WTC11 (cell line): ENCODE measurements at regions not wholly inside any gene's neighbourhood (a gene's known extent, or its start where the extent isn't known, plus 50 kb on each side); places are given as distances from the start of the nearest gene placed in this dataset.

ENCODE experiments used
- CREM ChIP-seq: sonication (generic); formaldehyde crosslinking; IDR thresholded peaks from 2 replicates; pipeline ENCODE4 v1.8.1; 2022; ENCODE audit warnings: mild to moderate bottlenecking, missing genetic modification reagents, moderate library complexity
- CTCF ChIP-seq: fragments of 200-600 bp; IDR thresholded peaks from 2 replicates; pipeline ENCODE4 v1.8.0; 2022; ENCODE audit warnings: antibody characterized with exemption
- ESRRA ChIP-seq: sonication (generic); formaldehyde crosslinking; IDR thresholded peaks from 2 replicates; pipeline ENCODE4 v1.8.1; 2022; ENCODE audit warnings: mild to moderate bottlenecking, missing genetic modification reagents, borderline replicate concordance
- FOXJ3 ChIP-seq: sonication (generic); formaldehyde crosslinking; IDR thresholded peaks from 2 replicates; pipeline ENCODE4 v1.9.0; 2021; ENCODE audit warnings: missing genetic modification reagents, mild to moderate bottlenecking, borderline replicate concordance
- SMAD3 ChIP-seq: sonication (generic); formaldehyde crosslinking; IDR thresholded peaks from 2 replicates; pipeline ENCODE4 v1.8.0; 2022; ENCODE audit warnings: missing genetic modification reagents, mild to moderate bottlenecking, borderline replicate concordance
- ZNF121 ChIP-seq: sonication (generic); formaldehyde crosslinking; IDR thresholded peaks from 2 replicates; pipeline ENCODE4 v1.8.0; 2023; ENCODE audit warnings: missing genetic modification reagents
- ZNF138 ChIP-seq: sonication (generic); formaldehyde crosslinking; conservative IDR thresholded peaks from 2 replicates; pipeline ENCODE4 v1.8.1; 2022; ENCODE audit warnings: mild to moderate bottlenecking, moderate library complexity, missing genetic modification reagents
- ZNF281 ChIP-seq: sonication (generic); formaldehyde crosslinking; IDR thresholded peaks from 2 replicates; pipeline ENCODE4 v1.8.0; 2023; ENCODE audit warnings: mild to moderate bottlenecking, missing genetic modification reagents
- ZNF512 ChIP-seq: sonication (generic); formaldehyde crosslinking; IDR thresholded peaks from 2 replicates; pipeline ENCODE4 v1.8.1; 2022; ENCODE audit warnings: missing genetic modification reagents, borderline replicate concordance
- TF ChIP-seq, protein P1 (sequence below): sonication (generic); formaldehyde crosslinking; IDR thresholded peaks from 2 replicates; pipeline ENCODE4 v1.8.0; 2022; ENCODE audit warnings: missing genetic modification reagents
- TF ChIP-seq, protein P2 (sequence below): fragments of 250-450 bp; sonication (Bioruptor Pico); IDR thresholded peaks from 2 replicates; pipeline ENCODE4 v1.9.0; 2021; ENCODE audit warnings: moderate library complexity, mild to moderate bottlenecking, inconsistent platforms, borderline replicate concordance
- TF ChIP-seq, protein P3 (sequence below): sonication (generic); formaldehyde crosslinking; IDR thresholded peaks from 2 replicates; pipeline ENCODE4 v1.8.1; 2022; ENCODE audit warnings: mild to moderate bottlenecking, moderate library complexity, missing genetic modification reagents

DNA sequence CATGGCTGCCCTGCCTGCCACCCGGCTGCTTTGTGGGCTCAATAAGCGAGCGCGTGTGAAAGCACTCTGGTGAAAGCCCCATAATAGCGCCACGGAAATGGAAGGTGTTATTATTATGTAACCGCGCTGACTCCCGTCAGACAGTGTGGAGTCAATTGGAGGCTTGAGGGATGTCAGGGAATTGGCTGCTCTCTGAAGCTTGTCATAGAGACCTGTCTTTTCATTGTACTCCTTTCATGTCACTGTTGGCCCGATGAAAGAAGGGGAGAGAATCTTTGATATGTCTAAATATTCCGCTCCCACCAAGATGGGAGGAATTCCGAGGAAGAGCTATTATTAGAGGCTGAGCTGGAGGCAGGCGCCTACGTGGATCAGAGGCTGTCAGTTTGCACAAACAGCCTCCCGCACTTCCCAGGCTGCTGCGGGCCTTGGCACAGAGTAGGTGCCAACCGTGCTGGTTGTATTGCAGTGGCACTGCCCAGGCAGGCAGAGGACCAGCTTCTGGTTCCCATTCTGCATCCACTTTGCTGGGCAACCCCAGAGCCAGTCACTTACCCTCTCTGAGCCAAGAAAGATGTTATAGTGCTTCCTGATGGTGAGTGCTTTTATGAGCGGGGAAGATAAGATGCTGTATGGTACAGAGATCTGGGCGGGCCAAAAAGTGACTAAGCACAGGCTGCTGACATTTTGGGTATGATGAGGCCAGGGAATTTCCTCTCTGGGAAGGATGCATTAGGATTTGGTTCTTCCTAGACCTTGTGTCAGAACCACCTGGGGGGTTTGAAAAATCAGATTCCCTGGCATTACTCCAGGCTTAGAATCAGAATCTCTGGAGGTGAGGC lies 151.4 kb downstream of the RPS24 start:
- TF ChIP-seq CTCF (no peak), ZNF512 (CRISPR knock-in tag) (no peak), ESRRA (CRISPR knock-in tag) (no peak), ZNF281 (CRISPR knock-in tag) (no peak), FOXJ3 (CRISPR knock-in tag) (no peak), CREM (CRISPR knock-in tag) (no peak), ZNF121 (CRISPR knock-in tag) (no peak), SMAD3 (no peak), ZNF138 (CRISPR knock-in tag) (no peak)
- TF ChIP-seq, protein P1, sequence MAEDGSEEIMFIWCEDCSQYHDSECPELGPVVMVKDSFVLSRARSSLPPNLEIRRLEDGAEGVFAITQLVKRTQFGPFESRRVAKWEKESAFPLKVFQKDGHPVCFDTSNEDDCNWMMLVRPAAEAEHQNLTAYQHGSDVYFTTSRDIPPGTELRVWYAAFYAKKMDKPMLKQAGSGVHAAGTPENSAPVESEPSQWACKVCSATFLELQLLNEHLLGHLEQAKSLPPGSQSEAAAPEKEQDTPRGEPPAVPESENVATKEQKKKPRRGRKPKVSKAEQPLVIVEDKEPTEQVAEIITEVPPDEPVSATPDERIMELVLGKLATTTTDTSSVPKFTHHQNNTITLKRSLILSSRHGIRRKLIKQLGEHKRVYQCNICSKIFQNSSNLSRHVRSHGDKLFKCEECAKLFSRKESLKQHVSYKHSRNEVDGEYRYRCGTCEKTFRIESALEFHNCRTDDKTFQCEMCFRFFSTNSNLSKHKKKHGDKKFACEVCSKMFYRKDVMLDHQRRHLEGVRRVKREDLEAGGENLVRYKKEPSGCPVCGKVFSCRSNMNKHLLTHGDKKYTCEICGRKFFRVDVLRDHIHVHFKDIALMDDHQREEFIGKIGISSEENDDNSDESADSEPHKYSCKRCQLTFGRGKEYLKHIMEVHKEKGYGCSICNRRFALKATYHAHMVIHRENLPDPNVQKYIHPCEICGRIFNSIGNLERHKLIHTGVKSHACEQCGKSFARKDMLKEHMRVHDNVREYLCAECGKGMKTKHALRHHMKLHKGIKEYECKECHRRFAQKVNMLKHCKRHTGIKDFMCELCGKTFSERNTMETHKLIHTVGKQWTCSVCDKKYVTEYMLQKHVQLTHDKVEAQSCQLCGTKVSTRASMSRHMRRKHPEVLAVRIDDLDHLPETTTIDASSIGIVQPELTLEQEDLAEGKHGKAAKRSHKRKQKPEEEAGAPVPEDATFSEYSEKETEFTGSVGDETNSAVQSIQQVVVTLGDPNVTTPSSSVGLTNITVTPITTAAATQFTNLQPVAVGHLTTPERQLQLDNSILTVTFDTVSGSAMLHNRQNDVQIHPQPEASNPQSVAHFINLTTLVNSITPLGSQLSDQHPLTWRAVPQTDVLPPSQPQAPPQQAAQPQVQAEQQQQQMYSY (CRISPR knock-in tag) = no peak
- TF ChIP-seq, protein P2, sequence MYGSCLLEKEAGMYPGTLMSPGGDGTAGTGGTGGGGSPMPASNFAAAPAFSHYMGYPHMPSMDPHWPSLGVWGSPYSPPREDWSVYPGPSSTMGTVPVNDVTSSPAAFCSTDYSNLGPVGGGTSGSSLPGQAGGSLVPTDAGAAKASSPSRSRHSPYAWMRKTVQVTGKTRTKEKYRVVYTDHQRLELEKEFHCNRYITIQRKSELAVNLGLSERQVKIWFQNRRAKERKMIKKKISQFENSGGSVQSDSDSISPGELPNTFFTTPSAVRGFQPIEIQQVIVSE = no peak
- TF ChIP-seq, protein P3, sequence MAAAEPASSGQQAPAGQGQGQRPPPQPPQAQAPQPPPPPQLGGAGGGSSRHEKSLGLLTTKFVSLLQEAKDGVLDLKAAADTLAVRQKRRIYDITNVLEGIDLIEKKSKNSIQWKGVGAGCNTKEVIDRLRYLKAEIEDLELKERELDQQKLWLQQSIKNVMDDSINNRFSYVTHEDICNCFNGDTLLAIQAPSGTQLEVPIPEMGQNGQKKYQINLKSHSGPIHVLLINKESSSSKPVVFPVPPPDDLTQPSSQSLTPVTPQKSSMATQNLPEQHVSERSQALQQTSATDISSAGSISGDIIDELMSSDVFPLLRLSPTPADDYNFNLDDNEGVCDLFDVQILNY = no peak
